Suppressor macrophage treated with lipopolysaccharide for 1 hour (primary cell): ENCODE measurements at regions not wholly inside any gene's neighbourhood (a gene's known extent, or its start where the extent isn't known, plus 50 kb on each side); places are given as distances from the start of the nearest gene placed in this dataset.

Experiments used
- DNase-seq, 3 donors: peaks; one replicate each; pipeline ENCODE4 v3.0.0-alpha.2; 2020 to 2022

- no peak for DNase-seq
Observed at GRCh38 chr7:131234719-131235488, 92.8 kb upstream of the MKLN1 start.

GRCh38 chr7:131235489-131236317 lies 92.0 kb upstream of the MKLN1 start:
- peak; percentile 48 to 75 (median 61) for DNase-seq

- no peak for DNase-seq
Observed at GRCh38 chr7:131236318-131236672, 91.4 kb upstream of the MKLN1 start.

GRCh38 chr7:131238347-131238931 lies 89.2 kb upstream of the MKLN1 start:
- peak; percentile 76 to 93 (median 89) for DNase-seq

GRCh38 chr7:131241386-131241785 lies 86.3 kb upstream of the MKLN1 start:
- DNase-seq = no peak

- DNase-seq = no peak
Observed at GRCh38 chr7:131242123-131242650, 85.5 kb upstream of the MKLN1 start.

- peak; percentile 68 to 74 (median 72) for DNase-seq
Observed at GRCh38 chr7:131244259-131244852, 83.3 kb upstream of the MKLN1 start.

- DNase-seq = peak; percentile 89 to 94 (median 90)
Observed at GRCh38 chr7:131249003-131249402, 78.7 kb upstream of the MKLN1 start.

- no peak for DNase-seq
Observed at GRCh38 chr7:131249483-131249882, 78.2 kb upstream of the MKLN1 start.

- no peak for DNase-seq
Observed at GRCh38 chr7:131250331-131250730, 77.3 kb upstream of the MKLN1 start.

GRCh38 chr7:131251371-131251770 lies 76.3 kb upstream of the MKLN1 start:
- no peak for DNase-seq

- DNase-seq = no peak
Observed at GRCh38 chr7:131252976-131253375, 74.7 kb upstream of the MKLN1 start.

GRCh38 chr7:131254211-131254610 lies 73.5 kb upstream of the MKLN1 start:
- peak in 1 of 3 donors; percentile 20 for DNase-seq

- no peak for DNase-seq
Observed at GRCh38 chr7:131255242-131255641, 72.4 kb upstream of the MKLN1 start.

- no peak for DNase-seq
Observed at GRCh38 chr7:131261476-131261994, 66.1 kb upstream of the MKLN1 start.

GRCh38 chr7:131265227-131265626 lies 62.4 kb upstream of the MKLN1 start:
- DNase-seq = peak; percentile 66 to 78 (median 70)

- no peak for DNase-seq
Observed at GRCh38 chr7:131267631-131268030, 60.0 kb upstream of the MKLN1 start.

GRCh38 chr7:131268906-131269305 lies 58.8 kb upstream of the MKLN1 start:
- no peak for DNase-seq

GRCh38 chr7:131272086-131272485 lies 55.6 kb upstream of the MKLN1 start:
- peak in 1 of 3 donors; percentile 11 for DNase-seq

- no peak for DNase-seq
Observed at GRCh38 chr7:131274986-131275385, 52.7 kb upstream of the MKLN1 start.

- DNase-seq = no peak
Observed at GRCh38 chr7:131276190-131276589, 51.5 kb upstream of the MKLN1 start.

- no peak for DNase-seq
Observed at GRCh38 chr7:131276748-131277147, 50.9 kb upstream of the MKLN1 start.
